ENCODE measurements at regions not wholly inside any gene's neighbourhood (a gene's known extent, or its start where the extent isn't known, plus 50 kb on each side); places are given as distances from the start of the nearest gene placed in this dataset.

GRCh38 chr18:44450226-44450625 lies 230.5 kb upstream of the SETBP1 start (continued):
- no peak for TF ChIP-seq JUND (IDR thresholded peaks at IDR 0.05)

- no peak overlapping the region for H3K4me2 ChIP-seq (ENCODE audit: low read length)
- RAD21 ChIA-PET (ENCODE audit: low non-redundant PET in 1 of 2, low total read pairs in 2 of 2, uncharacterized antibody in 2 of 2, unreplicated experiment in 2 of 2): no interaction called here
- BruUV-seq (replicated peaks): no TSS peak
- H3K4me1 ChIP-seq (ENCODE audit: control insufficient read depth in 1 of 2, insufficient read depth in 2 of 2, low read length in 2 of 2): no peaks in the 10 kb centered on the region
- no peak overlapping the region for H2AFZ ChIP-seq (ENCODE audit: low read depth, low read length, poor library complexity, severe bottlenecking)
- H3K4me3 ChIP-seq (replicated peaks in 1 of 2; ENCODE audit: low read depth in 1 of 2, low read length in 2 of 2): no peak overlapping the region
- TF ChIP-seq JUND (IDR thresholded peaks at IDR 0.05) (no peak), TCF7L2 (IDR thresholded peaks at IDR 0.05; ENCODE audit: borderline replicate concordance, extremely low read depth, insufficient read depth, insufficient read length) (no peak), POLR2AphosphoS5 (IDR thresholded peaks at IDR 0.05; ENCODE audit: low read depth, low read length) (no peak), ELF1 (IDR thresholded peaks at IDR 0.05; ENCODE audit: borderline replicate concordance, low read depth) (no peak), RAD21 (IDR thresholded peaks at IDR 0.05; ENCODE audit: low read depth) (no peak), EZH2 (IDR thresholded peaks at IDR 0.05) (no peak), POLR2A (IDR thresholded peaks at IDR 0.05; ENCODE audit: borderline replicate concordance, extremely low read depth, insufficient read depth, insufficient read length) (no peak), ZBTB33 (IDR thresholded peaks at IDR 0.05; ENCODE audit: extremely low read depth, insufficient replicate concordance, low read length) (no peak), SP1 (IDR thresholded peaks at IDR 0.05; ENCODE audit: low read depth) (no peak), EGR1 (IDR thresholded peaks at IDR 0.05; ENCODE audit: low read depth) (no peak), CBX3 (IDR thresholded peaks at IDR 0.05; ENCODE audit: low read depth) (no peak), EZH2phosphoT487 (IDR thresholded peaks at IDR 0.05; ENCODE audit: borderline replicate concordance) (no peak), SRF (IDR thresholded peaks at IDR 0.05; ENCODE audit: low read depth) (no peak), MAX (IDR thresholded peaks at IDR 0.05) (no peak), FOSL1 (IDR thresholded peaks at IDR 0.05; ENCODE audit: low read depth) (no peak), ZNF274 (IDR thresholded peaks at IDR 0.05; ENCODE audit: low read depth, low read length) (no peak), CTCF (IDR thresholded peaks at IDR 0.05 in 2 of 3, conservative IDR thresholded peaks at IDR 0.05 in 1 of 3; ENCODE audit: borderline replicate concordance in 1 of 3, insufficient read depth in 1 of 3, low read depth in 2 of 3, low read length in 2 of 3) (no peak)
- TF ChIP-seq, protein P1, sequence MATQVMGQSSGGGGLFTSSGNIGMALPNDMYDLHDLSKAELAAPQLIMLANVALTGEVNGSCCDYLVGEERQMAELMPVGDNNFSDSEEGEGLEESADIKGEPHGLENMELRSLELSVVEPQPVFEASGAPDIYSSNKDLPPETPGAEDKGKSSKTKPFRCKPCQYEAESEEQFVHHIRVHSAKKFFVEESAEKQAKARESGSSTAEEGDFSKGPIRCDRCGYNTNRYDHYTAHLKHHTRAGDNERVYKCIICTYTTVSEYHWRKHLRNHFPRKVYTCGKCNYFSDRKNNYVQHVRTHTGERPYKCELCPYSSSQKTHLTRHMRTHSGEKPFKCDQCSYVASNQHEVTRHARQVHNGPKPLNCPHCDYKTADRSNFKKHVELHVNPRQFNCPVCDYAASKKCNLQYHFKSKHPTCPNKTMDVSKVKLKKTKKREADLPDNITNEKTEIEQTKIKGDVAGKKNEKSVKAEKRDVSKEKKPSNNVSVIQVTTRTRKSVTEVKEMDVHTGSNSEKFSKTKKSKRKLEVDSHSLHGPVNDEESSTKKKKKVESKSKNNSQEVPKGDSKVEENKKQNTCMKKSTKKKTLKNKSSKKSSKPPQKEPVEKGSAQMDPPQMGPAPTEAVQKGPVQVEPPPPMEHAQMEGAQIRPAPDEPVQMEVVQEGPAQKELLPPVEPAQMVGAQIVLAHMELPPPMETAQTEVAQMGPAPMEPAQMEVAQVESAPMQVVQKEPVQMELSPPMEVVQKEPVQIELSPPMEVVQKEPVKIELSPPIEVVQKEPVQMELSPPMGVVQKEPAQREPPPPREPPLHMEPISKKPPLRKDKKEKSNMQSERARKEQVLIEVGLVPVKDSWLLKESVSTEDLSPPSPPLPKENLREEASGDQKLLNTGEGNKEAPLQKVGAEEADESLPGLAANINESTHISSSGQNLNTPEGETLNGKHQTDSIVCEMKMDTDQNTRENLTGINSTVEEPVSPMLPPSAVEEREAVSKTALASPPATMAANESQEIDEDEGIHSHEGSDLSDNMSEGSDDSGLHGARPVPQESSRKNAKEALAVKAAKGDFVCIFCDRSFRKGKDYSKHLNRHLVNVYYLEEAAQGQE (IDR thresholded peaks at IDR 0.05; ENCODE audit: low read depth): no peak
- TF ChIP-seq, protein P2, sequence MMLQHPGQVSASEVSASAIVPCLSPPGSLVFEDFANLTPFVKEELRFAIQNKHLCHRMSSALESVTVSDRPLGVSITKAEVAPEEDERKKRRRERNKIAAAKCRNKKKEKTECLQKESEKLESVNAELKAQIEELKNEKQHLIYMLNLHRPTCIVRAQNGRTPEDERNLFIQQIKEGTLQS (IDR thresholded peaks at IDR 0.05): no peak
- intact Hi-C loops (cut with micrococcal nuclease): no loop called here
- H3K9ac ChIP-seq (ENCODE audit: low read length): no peak overlapping the region
- H3K79me2 ChIP-seq (ENCODE audit: insufficient read depth, low read length): no peaks in the 10 kb centered on the region
- no peaks in the 10 kb centered on the region for H3K27me3 ChIP-seq (ENCODE audit: insufficient read depth, low read length)
- no peaks in the 10 kb centered on the region for H4K20me1 ChIP-seq (ENCODE audit: insufficient read depth)
- DNase-seq (ENCODE audit: low read depth, low spot score) (no peak), ATAC-seq (no peak)
- H3K9me3 ChIP-seq (ENCODE audit: control insufficient read depth in 1 of 2, insufficient read depth in 1 of 2, low read depth in 1 of 2, low read length in 2 of 2): peaks cover 0 to 30% of the 10 kb centered on the region in 2 experiments; a peak in 2 of 4 replicates
- no peak overlapping the region for H3K27ac ChIP-seq (ENCODE audit: low read depth, low read length)
- no peaks in the 10 kb centered on the region for H3K36me3 ChIP-seq (ENCODE audit: control insufficient read depth in 1 of 2, insufficient read depth in 2 of 2, low read length in 2 of 2)
- POLR2A ChIA-PET: no interaction called here
- H3K9me2 ChIP-seq (ENCODE audit: insufficient read depth): no peaks in the 10 kb centered on the region
- CTCF ChIA-PET: no interaction called here
Measured at GRCh38 chr18:44452346-44452745, 228.3 kb upstream of the SETBP1 start.

Data from HCT116 (cell line).